Mesothelial cell of epicardium (in vitro differentiated cells): ENCODE measurements at regions not wholly inside any gene's neighbourhood (a gene's known extent, or its start where the extent isn't known, plus 50 kb on each side); places are given as distances from the start of the nearest gene placed in this dataset.

Experiments
- DNase-seq, 2 experiments: peaks; one replicate each; pipeline ENCODE4 v3.0.0; 2021; ENCODE audit warnings: low spot score in 2 of 2; ENCODE audit not compliant: unreplicated experiment in 2 of 2
- H3K27ac Mint-ChIP-seq: 2 replicates; pipeline ENCODE4 v1.8.0; 2021; ENCODE audit warnings: mixed read lengths
- H3K27me3 Mint-ChIP-seq: 2 replicates; pipeline ENCODE4 v1.8.0; 2021; ENCODE audit warnings: low read depth, mixed read lengths
- H3K36me3 Mint-ChIP-seq: 2 replicates; pipeline ENCODE4 v1.8.0; 2021; ENCODE audit warnings: mixed read lengths
- H3K4me1 Mint-ChIP-seq: 2 replicates; pipeline ENCODE4 v1.8.0; 2021; ENCODE audit warnings: mixed read lengths
- H3K4me3 Mint-ChIP-seq: 2 replicates; pipeline ENCODE4 v1.8.0; 2021; ENCODE audit warnings: mild to moderate bottlenecking, moderate library complexity, mixed read lengths
- H3K9me3 Mint-ChIP-seq: 2 replicates; pipeline ENCODE4 v1.8.0; 2021; ENCODE audit warnings: mixed read lengths
- TF ChIP-seq, protein P1 (sequence below): fragments of 200-600 bp; sonication (generic); IDR thresholded peaks from one replicate; pipeline ENCODE4 v1.5.0; 2021; ENCODE audit warnings: antibody characterized with exemption; ENCODE audit not compliant: unreplicated experiment

GRCh38 chr20:58069207-58069606 is 159.2 kb downstream of the ANKRD60 start:
- Mint-ChIP-seq H3K9me3 (no peaks in the 10 kb centered on the region), H3K4me1 (no peaks in the 10 kb centered on the region), H3K27ac (no peak overlapping the region), H3K36me3 (no peaks in the 10 kb centered on the region), H3K4me3 (no peak overlapping the region), H3K27me3 (peaks cover 67% of the 10 kb centered on the region)
- TF ChIP-seq, protein P1, sequence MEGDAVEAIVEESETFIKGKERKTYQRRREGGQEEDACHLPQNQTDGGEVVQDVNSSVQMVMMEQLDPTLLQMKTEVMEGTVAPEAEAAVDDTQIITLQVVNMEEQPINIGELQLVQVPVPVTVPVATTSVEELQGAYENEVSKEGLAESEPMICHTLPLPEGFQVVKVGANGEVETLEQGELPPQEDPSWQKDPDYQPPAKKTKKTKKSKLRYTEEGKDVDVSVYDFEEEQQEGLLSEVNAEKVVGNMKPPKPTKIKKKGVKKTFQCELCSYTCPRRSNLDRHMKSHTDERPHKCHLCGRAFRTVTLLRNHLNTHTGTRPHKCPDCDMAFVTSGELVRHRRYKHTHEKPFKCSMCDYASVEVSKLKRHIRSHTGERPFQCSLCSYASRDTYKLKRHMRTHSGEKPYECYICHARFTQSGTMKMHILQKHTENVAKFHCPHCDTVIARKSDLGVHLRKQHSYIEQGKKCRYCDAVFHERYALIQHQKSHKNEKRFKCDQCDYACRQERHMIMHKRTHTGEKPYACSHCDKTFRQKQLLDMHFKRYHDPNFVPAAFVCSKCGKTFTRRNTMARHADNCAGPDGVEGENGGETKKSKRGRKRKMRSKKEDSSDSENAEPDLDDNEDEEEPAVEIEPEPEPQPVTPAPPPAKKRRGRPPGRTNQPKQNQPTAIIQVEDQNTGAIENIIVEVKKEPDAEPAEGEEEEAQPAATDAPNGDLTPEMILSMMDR, result no peak
- peak in 1 of 2 experiments; percentile 11 for DNase-seq

GRCh38 chr20:58065508-58066361 is 162.7 kb downstream of the ANKRD60 start:
- Mint-ChIP-seq H3K9me3 (peaks cover 17% of the 10 kb centered on the region), H3K4me3 (no peak overlapping the region), H3K27me3 (peaks cover 56% of the 10 kb centered on the region), H3K27ac (no peak overlapping the region), H3K36me3 (no peaks in the 10 kb centered on the region), H3K4me1 (no peaks in the 10 kb centered on the region)
- TF ChIP-seq, protein P1, result no peak
- DNase-seq, result peak in 1 of 2 experiments; percentile 13

- TF ChIP-seq, protein P1, result no peak
- Mint-ChIP-seq H3K27ac (no peak overlapping the region), H3K9me3 (peaks cover 19% of the 10 kb centered on the region), H3K36me3 (no peaks in the 10 kb centered on the region), H3K4me3 (no peak overlapping the region), H3K4me1 (no peaks in the 10 kb centered on the region), H3K27me3 (peaks cover 52% of the 10 kb centered on the region)
- DNase-seq, result peak in 1 of 2 experiments; percentile 14
Observed at GRCh38 chr20:58064411-58065010, 163.9 kb downstream of the ANKRD60 start.

- no peaks in the 10 kb centered on the region for H3K36me3 Mint-ChIP-seq
- TF ChIP-seq, protein P1, result no peak
- no peak overlapping the region for H3K27ac Mint-ChIP-seq
- peaks cover 19% of the 10 kb centered on the region for H3K9me3 Mint-ChIP-seq
- peaks cover 4% of the 10 kb centered on the region for H3K4me1 Mint-ChIP-seq
- no peak for DNase-seq
- no peak overlapping the region for H3K4me3 Mint-ChIP-seq
- peaks cover 38% of the 10 kb centered on the region for H3K27me3 Mint-ChIP-seq
Observed at GRCh38 chr20:58059260-58059544, 169.3 kb downstream of the ANKRD60 start.

DNA sequence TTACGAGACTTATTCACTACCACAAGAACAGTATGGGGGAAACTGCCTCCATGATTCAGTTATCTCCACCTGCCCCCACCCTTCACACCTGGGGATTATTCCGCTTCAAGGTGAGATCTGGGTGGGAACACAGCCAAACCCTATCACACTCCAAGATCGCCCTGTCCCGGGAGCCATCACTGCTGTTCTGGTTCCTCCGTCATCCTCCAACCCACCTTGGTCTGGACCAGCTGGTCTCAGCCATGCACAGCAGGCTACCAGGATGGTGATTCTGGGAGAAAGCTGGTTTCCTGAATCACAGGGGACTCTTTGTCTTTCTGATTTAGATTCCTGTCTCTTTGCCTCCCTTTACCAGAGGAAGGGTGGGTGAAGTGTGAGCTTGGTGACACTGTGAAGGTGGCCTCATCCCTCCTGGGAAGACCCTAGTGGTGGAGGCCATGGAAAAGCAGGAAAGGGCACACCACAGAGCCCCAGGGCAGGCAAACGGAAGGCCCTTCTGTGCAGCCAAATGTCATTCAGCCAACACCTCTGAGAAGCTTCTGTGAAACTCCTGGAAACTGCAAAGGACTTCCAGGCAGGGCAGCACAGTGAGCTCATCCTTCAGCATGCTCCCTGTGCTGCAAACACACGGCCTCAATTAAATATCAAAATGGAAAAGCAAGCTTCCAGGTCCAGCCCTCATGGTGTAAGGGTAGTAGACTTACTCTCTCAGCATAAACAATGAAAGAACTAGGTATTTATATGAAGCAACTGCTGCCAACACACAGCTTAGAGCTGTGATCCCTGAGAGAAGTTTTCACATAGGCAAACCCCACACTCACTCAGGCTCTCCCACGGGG is 169.8 kb downstream of the ANKRD60 start:
- Mint-ChIP-seq H3K4me1 (peaks cover 4% of the 10 kb centered on the region), H3K36me3 (no peaks in the 10 kb centered on the region), H3K4me3 (no peak overlapping the region), H3K27ac (no peak overlapping the region), H3K9me3 (peaks cover 19% of the 10 kb centered on the region), H3K27me3 (peaks cover 41% of the 10 kb centered on the region)
- DNase-seq, result no peak
- TF ChIP-seq, protein P1, result no peak
